ENCODE measurements at regions not wholly inside any gene's neighbourhood (a gene's known extent, or its start where the extent isn't known, plus 50 kb on each side); places are given as distances from the start of the nearest gene placed in this dataset.

DNA sequence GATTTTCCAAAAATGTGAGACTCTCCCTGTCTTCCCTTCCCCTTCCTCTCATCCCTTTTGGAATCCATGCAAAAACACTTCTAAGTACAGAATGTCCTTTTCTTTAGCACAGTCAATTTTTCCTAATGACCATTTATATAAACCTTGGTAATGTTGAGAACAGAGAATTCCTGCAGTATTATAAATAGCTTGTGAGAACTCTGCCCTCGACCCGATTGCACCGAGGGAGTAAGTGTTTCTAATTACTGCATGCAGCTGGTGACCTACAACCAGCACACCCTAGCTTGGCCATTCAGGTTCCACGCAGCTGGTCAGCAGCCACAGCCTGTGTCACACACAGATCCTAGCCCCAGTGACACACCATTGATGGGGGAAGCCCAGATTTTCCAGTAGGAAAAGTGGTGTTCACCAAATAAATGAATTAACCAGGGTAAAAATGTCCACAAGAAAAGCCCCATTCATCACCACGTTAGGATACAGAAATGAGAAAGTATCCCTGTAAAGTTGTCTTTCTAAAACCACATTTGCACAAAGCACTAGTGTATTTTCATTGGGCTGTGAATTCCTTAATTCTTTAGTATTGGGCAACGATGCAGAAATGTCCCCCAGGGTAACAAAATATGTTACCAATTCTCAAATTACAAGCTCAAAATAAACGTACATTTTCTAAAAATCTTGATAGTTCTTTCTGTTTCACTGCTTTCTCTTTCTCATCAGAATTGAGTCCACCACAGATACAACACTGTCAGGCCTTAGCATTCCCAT is 499.0 kb upstream of the KLF6 start:
- Mint-ChIP-seq H3K4me1 (peaks cover 17% of the 10 kb centered on the region), H3K36me3 (no peaks in the 10 kb centered on the region), H3K27me3 (ENCODE audit: low read depth) (no peaks in the 10 kb centered on the region), H3K4me3 (no peak overlapping the region), H3K9me3 (peaks cover 15% of the 10 kb centered on the region), H3K27ac (no peak overlapping the region)
- ATAC-seq = no peak
- ChIA-PET POLR2A (no interaction called here), CTCF (no interaction called here)
- DNase-seq (ENCODE audit: low spot score) = no peak
- TF ChIP-seq, protein P1, sequence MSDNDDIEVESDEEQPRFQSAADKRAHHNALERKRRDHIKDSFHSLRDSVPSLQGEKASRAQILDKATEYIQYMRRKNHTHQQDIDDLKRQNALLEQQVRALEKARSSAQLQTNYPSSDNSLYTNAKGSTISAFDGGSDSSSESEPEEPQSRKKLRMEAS (CRISPR knock-in tag; IDR thresholded peaks at IDR 0.05) = no peak
- TF ChIP-seq SP1 (CRISPR knock-in tag; conservative IDR thresholded peaks at IDR 0.05) = no peak
- TF ChIP-seq TCF7 (CRISPR knock-in tag; IDR thresholded peaks at IDR 0.05; ENCODE audit: low read depth) = no peak
- no peak for TF ChIP-seq JUN (CRISPR knock-in tag; IDR thresholded peaks at IDR 0.05)
- TF ChIP-seq CREB1 (CRISPR knock-in tag; IDR thresholded peaks at IDR 0.05) = no peak

DNA sequence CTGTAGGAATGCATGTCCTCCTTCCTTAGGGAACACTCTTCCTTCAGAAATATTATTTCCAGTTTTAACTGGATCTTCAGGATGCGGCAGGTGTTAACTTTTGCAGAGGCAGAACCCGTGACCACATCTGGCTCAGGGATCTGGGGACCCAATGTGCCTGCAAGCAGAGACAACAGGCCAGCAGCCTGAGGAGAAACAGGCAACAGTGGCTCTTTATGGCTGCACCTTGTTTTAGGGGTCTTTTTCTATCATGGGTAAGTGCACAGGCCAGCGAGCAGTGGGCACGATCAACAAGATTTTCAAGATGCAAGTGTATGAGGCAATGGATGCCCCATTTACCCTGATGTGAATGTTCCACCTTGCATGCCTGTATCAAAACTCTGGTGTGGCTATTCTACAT is 497.5 kb upstream of the KLF6 start:
- ChIA-PET POLR2A (interaction anchor here (0.5 kb wide), 1 partner anchor 673 kb away, joined by 4 read pairs; no protein-coding TSS in a partner anchor), CTCF (no interaction called here)
- ATAC-seq (no peak), DNase-seq (ENCODE audit: low spot score) (no peak)
- Mint-ChIP-seq H3K27ac (no peak overlapping the region), H3K4me1 (peaks cover 17% of the 10 kb centered on the region), H3K4me3 (no peak overlapping the region), H3K9me3 (peaks cover 11% of the 10 kb centered on the region), H3K36me3 (no peaks in the 10 kb centered on the region), H3K27me3 (ENCODE audit: low read depth) (no peaks in the 10 kb centered on the region)
- TF ChIP-seq, protein P2, sequence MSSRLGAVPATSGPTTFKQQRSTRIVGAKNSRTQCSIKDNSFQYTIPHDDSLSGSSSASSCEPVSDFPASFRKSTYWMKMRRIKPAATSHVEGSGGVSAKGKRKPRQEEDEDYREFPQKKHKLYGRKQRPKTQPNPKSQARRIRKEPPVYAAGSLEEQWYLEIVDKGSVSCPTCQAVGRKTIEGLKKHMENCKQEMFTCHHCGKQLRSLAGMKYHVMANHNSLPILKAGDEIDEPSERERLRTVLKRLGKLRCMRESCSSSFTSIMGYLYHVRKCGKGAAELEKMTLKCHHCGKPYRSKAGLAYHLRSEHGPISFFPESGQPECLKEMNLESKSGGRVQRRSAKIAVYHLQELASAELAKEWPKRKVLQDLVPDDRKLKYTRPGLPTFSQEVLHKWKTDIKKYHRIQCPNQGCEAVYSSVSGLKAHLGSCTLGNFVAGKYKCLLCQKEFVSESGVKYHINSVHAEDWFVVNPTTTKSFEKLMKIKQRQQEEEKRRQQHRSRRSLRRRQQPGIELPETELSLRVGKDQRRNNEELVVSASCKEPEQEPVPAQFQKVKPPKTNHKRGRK (CRISPR knock-in tag; IDR thresholded peaks at IDR 0.05; ENCODE audit: borderline replicate concordance) = no peak
- TF ChIP-seq NFYB (CRISPR knock-in tag; conservative IDR thresholded peaks at IDR 0.05; ENCODE audit: low read depth) = no peak
- TF ChIP-seq ZNF121 (CRISPR knock-in tag; IDR thresholded peaks at IDR 0.05) = no peak
- TF ChIP-seq, protein P1 (CRISPR knock-in tag; IDR thresholded peaks at IDR 0.05) = no peak
- TF ChIP-seq, protein P3, sequence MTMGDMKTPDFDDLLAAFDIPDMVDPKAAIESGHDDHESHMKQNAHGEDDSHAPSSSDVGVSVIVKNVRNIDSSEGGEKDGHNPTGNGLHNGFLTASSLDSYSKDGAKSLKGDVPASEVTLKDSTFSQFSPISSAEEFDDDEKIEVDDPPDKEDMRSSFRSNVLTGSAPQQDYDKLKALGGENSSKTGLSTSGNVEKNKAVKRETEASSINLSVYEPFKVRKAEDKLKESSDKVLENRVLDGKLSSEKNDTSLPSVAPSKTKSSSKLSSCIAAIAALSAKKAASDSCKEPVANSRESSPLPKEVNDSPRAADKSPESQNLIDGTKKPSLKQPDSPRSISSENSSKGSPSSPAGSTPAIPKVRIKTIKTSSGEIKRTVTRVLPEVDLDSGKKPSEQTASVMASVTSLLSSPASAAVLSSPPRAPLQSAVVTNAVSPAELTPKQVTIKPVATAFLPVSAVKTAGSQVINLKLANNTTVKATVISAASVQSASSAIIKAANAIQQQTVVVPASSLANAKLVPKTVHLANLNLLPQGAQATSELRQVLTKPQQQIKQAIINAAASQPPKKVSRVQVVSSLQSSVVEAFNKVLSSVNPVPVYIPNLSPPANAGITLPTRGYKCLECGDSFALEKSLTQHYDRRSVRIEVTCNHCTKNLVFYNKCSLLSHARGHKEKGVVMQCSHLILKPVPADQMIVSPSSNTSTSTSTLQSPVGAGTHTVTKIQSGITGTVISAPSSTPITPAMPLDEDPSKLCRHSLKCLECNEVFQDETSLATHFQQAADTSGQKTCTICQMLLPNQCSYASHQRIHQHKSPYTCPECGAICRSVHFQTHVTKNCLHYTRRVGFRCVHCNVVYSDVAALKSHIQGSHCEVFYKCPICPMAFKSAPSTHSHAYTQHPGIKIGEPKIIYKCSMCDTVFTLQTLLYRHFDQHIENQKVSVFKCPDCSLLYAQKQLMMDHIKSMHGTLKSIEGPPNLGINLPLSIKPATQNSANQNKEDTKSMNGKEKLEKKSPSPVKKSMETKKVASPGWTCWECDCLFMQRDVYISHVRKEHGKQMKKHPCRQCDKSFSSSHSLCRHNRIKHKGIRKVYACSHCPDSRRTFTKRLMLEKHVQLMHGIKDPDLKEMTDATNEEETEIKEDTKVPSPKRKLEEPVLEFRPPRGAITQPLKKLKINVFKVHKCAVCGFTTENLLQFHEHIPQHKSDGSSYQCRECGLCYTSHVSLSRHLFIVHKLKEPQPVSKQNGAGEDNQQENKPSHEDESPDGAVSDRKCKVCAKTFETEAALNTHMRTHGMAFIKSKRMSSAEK (CRISPR knock-in tag; IDR thresholded peaks at IDR 0.05; ENCODE audit: borderline replicate concordance) = no peak

DNA sequence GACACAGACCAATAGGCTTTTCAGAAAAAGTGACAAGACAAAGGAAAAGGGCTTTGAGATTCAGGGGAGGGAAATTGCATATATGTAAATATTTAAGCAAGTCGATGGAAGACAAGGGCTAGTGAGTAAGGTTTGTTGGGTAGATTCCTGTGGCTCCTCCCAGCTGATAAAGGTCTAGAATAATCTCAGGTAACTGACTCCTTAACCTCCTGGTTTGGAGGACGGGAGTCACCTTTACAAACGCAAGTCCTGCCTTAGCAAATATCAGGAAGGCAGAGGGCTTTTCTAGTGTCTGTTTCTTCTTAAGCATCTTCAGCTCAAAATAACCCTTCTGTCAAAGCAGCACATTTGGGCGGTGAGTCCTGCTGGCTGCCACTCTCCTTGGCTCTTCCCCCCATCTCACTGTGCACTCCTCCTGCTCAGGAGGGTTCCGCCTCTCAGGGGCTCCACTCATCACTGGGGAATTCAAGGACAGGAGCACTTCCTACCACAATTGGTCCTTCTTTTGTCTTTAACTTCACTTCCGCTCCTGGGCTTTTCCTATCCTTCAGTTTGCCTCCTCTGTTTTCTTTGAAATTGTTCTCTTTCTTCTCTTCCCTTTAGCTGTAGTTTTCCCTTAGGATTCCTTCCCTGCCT is 496.3 kb upstream of the KLF6 start:
- H3K4me1 Mint-ChIP-seq = peaks cover 17% of the 10 kb centered on the region
- no peaks in the 10 kb centered on the region for H3K27me3 Mint-ChIP-seq (ENCODE audit: low read depth)
- POLR2A ChIA-PET = no interaction called here
- H3K36me3 Mint-ChIP-seq = no peaks in the 10 kb centered on the region
- ATAC-seq (peak; percentile 28), DNase-seq (ENCODE audit: low spot score) (no peak)
- peak overlapping the region; percentile 32; the same call in 1 of the 2 replicates for H3K27ac Mint-ChIP-seq
- peaks cover 11% of the 10 kb centered on the region for H3K9me3 Mint-ChIP-seq
- CTCF ChIA-PET = no interaction called here
- H3K4me3 Mint-ChIP-seq = no peak overlapping the region
- TF ChIP-seq, protein P4, sequence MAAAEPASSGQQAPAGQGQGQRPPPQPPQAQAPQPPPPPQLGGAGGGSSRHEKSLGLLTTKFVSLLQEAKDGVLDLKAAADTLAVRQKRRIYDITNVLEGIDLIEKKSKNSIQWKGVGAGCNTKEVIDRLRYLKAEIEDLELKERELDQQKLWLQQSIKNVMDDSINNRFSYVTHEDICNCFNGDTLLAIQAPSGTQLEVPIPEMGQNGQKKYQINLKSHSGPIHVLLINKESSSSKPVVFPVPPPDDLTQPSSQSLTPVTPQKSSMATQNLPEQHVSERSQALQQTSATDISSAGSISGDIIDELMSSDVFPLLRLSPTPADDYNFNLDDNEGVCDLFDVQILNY (CRISPR knock-in tag; IDR thresholded peaks at IDR 0.05) = no peak
- no peak for TF ChIP-seq SMAD4 (CRISPR knock-in tag; IDR thresholded peaks at IDR 0.05)
- TF ChIP-seq, protein P5, sequence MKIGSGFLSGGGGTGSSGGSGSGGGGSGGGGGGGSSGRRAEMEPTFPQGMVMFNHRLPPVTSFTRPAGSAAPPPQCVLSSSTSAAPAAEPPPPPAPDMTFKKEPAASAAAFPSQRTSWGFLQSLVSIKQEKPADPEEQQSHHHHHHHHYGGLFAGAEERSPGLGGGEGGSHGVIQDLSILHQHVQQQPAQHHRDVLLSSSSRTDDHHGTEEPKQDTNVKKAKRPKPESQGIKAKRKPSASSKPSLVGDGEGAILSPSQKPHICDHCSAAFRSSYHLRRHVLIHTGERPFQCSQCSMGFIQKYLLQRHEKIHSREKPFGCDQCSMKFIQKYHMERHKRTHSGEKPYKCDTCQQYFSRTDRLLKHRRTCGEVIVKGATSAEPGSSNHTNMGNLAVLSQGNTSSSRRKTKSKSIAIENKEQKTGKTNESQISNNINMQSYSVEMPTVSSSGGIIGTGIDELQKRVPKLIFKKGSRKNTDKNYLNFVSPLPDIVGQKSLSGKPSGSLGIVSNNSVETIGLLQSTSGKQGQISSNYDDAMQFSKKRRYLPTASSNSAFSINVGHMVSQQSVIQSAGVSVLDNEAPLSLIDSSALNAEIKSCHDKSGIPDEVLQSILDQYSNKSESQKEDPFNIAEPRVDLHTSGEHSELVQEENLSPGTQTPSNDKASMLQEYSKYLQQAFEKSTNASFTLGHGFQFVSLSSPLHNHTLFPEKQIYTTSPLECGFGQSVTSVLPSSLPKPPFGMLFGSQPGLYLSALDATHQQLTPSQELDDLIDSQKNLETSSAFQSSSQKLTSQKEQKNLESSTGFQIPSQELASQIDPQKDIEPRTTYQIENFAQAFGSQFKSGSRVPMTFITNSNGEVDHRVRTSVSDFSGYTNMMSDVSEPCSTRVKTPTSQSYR (CRISPR knock-in tag; IDR thresholded peaks at IDR 0.05) = no peak
- no peak for TF ChIP-seq ZNF671 (CRISPR knock-in tag; IDR thresholded peaks at IDR 0.05)
- no peak for TF ChIP-seq MYBL2 (CRISPR knock-in tag; IDR thresholded peaks at IDR 0.05)
- TF ChIP-seq ZNF232 (CRISPR knock-in tag; IDR thresholded peaks at IDR 0.05) = no peak
- TF ChIP-seq, protein P6, sequence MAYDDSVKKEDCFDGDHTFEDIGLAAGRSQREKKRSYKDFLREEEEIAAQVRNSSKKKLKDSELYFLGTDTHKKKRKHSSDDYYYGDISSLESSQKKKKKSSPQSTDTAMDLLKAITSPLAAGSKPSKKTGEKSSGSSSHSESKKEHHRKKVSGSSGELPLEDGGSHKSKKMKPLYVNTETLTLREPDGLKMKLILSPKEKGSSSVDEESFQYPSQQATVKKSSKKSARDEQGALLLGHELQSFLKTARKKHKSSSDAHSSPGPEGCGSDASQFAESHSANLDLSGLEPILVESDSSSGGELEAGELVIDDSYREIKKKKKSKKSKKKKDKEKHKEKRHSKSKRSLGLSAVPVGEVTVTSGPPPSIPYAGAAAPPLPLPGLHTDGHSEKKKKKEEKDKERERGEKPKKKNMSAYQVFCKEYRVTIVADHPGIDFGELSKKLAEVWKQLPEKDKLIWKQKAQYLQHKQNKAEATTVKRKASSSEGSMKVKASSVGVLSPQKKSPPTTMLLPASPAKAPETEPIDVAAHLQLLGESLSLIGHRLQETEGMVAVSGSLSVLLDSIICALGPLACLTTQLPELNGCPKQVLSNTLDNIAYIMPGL (CRISPR knock-in tag; IDR thresholded peaks at IDR 0.05) = no peak
- TF ChIP-seq, protein P7, sequence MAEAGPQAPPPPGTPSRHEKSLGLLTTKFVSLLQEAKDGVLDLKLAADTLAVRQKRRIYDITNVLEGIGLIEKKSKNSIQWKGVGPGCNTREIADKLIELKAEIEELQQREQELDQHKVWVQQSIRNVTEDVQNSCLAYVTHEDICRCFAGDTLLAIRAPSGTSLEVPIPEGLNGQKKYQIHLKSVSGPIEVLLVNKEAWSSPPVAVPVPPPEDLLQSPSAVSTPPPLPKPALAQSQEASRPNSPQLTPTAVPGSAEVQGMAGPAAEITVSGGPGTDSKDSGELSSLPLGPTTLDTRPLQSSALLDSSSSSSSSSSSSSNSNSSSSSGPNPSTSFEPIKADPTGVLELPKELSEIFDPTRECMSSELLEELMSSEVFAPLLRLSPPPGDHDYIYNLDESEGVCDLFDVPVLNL (CRISPR knock-in tag; IDR thresholded peaks at IDR 0.05; ENCODE audit: borderline replicate concordance, low read depth) = no peak
